HCT116 (cell line): ENCODE measurements at regions not wholly inside any gene's neighbourhood (a gene's known extent, or its start where the extent isn't known, plus 50 kb on each side); places are given as distances from the start of the nearest gene placed in this dataset.

ENCODE experiments used
- ATAC-seq: fragments of 200-7000 bp; cut with Tn5 transposase; 2 replicates; pipeline ENCODE4 v1.9.1; 2020; ENCODE audit warnings: mild to moderate bottlenecking, moderate library complexity
- BruUV-seq: library from RNA; stranded (reverse); fragments of 400-500 nt; replicated peaks from 2 replicates; lab custom pipeline; 2021; lab: Mats Ljungman, UMichigan
- CTCF ChIA-PET: fragments of 300-600 bp; sonication (Branson Sonifier 250); formaldehyde crosslinking; loops from one replicate; lab custom pipeline; 2021; ENCODE audit warnings: antibody characterized with exemption; lab: Charles Lee
- POLR2A ChIA-PET: fragments of 300-600, 350-600 bp; sonication (Branson Sonifier 250); formaldehyde crosslinking; loops from one replicate; lab custom pipeline; 2021; ENCODE audit warnings: antibody characterized with exemption; lab: Charles Lee
- RAD21 ChIA-PET, 2 experiments: fragments of 300-600 bp; sonication (Branson Sonifier 250); formaldehyde crosslinking; loops; one replicate each; lab custom pipeline; 2023; ENCODE audit warnings: low total read pairs in 2 of 2; ENCODE audit not compliant: uncharacterized antibody in 2 of 2, unreplicated experiment in 2 of 2, low non-redundant PET in 1 of 2; lab: Charles Lee
- DNase-seq: peaks from one replicate; pipeline ENCODE4 v3.0.0-alpha.2; 2010; ENCODE audit warnings: low read depth, low spot score
- H2AFZ ChIP-seq: fragments of 200-600 bp; shearing (Covaris generic), sonication (generic); 2 replicates; pipeline ENCODE4 v1.6.1; 2017; ENCODE audit warnings: low read depth, mixed run types, mixed read lengths, antibody characterized with exemption, low read length; ENCODE audit not compliant: poor library complexity, severe bottlenecking
- H3K27ac ChIP-seq: 2 replicates; pipeline ENCODE4 v1.5.1; 2012; ENCODE audit warnings: low read depth, low read length
- H3K27me3 ChIP-seq: fragments of 200-600 bp; sonication (generic); 2 replicates; pipeline ENCODE4 v1.6.1; 2016; ENCODE audit warnings: mixed run types, low read length, mixed read lengths; ENCODE audit not compliant: insufficient read depth
- H3K36me3 ChIP-seq, 2 experiments: fragments of 200-500 bp in 1 of 2; fragments of 200-600 bp in 1 of 2; sonication (Bioruptor generic) in 1 of 2; sonication (generic) in 1 of 2; 2 replicates each; pipeline versions ENCODE4 v1.5.1 to v1.6.1; 2014 to 2016; ENCODE audit warnings: low read length in 2 of 2, inconsistent platforms in 1 of 2, mixed read lengths in 1 of 2, mixed run types in 1 of 2; ENCODE audit not compliant: insufficient read depth in 2 of 2, control insufficient read depth in 1 of 2
- H3K4me1 ChIP-seq, 2 experiments: fragments of 200-600 bp in 1 of 2; sonication (generic) in 1 of 2; 2 replicates each; pipeline versions ENCODE4 v1.5.1 to v1.6.1; 2012 to 2017; ENCODE audit warnings: low read length in 2 of 2, inconsistent platforms in 1 of 2, mild to moderate bottlenecking in 1 of 2, mixed read lengths in 1 of 2, mixed run types in 1 of 2, moderate library complexity in 1 of 2; ENCODE audit not compliant: insufficient read depth in 2 of 2, control insufficient read depth in 1 of 2
- H3K4me2 ChIP-seq: fragments of 200-600 bp; sonication (generic); 2 replicates; pipeline ENCODE4 v1.6.1; 2017; ENCODE audit warnings: mixed run types, low read length, mixed read lengths
- H3K4me3 ChIP-seq, 2 experiments: fragments of 200-600 bp in 1 of 2; sonication (generic) in 1 of 2; replicated peaks in 1 of 2; 2 replicates each; pipeline ENCODE4 v1.5.1; 2011 to 2016; ENCODE audit warnings: low read length in 2 of 2, control low read depth in 1 of 2, low read depth in 1 of 2, mild to moderate bottlenecking in 1 of 2, mixed read lengths in 1 of 2, mixed run types in 1 of 2
- H3K79me2 ChIP-seq: fragments of 200-600 bp; sonication (generic); 2 replicates; pipeline ENCODE4 v1.6.1; 2017; ENCODE audit warnings: mild to moderate bottlenecking, mixed run types, low read length, moderate library complexity, mixed read lengths; ENCODE audit not compliant: insufficient read depth
- H3K9ac ChIP-seq: fragments of 200-600 bp; sonication (generic); 2 replicates; pipeline ENCODE4 v1.6.1; 2016; ENCODE audit warnings: low read length, mixed read lengths
- H3K9me2 ChIP-seq: fragments of 200-600 bp; sonication (generic), shearing (Covaris generic); 2 replicates; pipeline ENCODE4 v1.6.1; 2017; ENCODE audit warnings: mixed run types, mild to moderate bottlenecking, moderate library complexity; ENCODE audit not compliant: insufficient read depth
- H3K9me3 ChIP-seq, 2 experiments: fragments of 200-500 bp in 1 of 2; fragments of 200-600 bp in 1 of 2; sonication (Bioruptor generic) in 1 of 2; sonication (generic) in 1 of 2; 2 replicates each; pipeline ENCODE4 v1.6.1; 2014 to 2017; ENCODE audit warnings: low read length in 2 of 2, mixed read lengths in 2 of 2, inconsistent platforms in 1 of 2, low read depth in 1 of 2, mild to moderate bottlenecking in 1 of 2, mixed run types in 1 of 2, moderate library complexity in 1 of 2; ENCODE audit not compliant: control insufficient read depth in 1 of 2, insufficient read depth in 1 of 2
- H4K20me1 ChIP-seq: fragments of 200-600 bp; sonication (generic), shearing (Covaris generic); 2 replicates; pipeline ENCODE4 v1.6.1; 2017; ENCODE audit warnings: mixed run types, mild to moderate bottlenecking, moderate library complexity; ENCODE audit not compliant: insufficient read depth
- ATF3 ChIP-seq: IDR thresholded peaks from 2 replicates; pipeline ENCODE4 v1.6.1; 2012
- CBX3 ChIP-seq: IDR thresholded peaks from 2 replicates; pipeline ENCODE4 v1.6.1; 2012; ENCODE audit warnings: low read depth
- CEBPB ChIP-seq: IDR thresholded peaks from 2 replicates; pipeline ENCODE4 v1.6.1; 2012; ENCODE audit warnings: low read depth
- EGR1 ChIP-seq: IDR thresholded peaks from 2 replicates; pipeline ENCODE4 v1.6.1; 2012; ENCODE audit warnings: low read depth
- EZH2phosphoT487 ChIP-seq: fragments of 200-600 bp; IDR thresholded peaks from 2 replicates; pipeline ENCODE4 v1.6.1; 2018; ENCODE audit warnings: antibody characterized with exemption, borderline replicate concordance
- POLR2AphosphoS5 ChIP-seq: IDR thresholded peaks from 2 replicates; pipeline ENCODE4 v1.6.1; 2011; ENCODE audit warnings: mild to moderate bottlenecking, low read depth, low read length, moderate library complexity
- SRF ChIP-seq: IDR thresholded peaks from 2 replicates; pipeline ENCODE4 v1.6.1; 2012; ENCODE audit warnings: low read depth
- YY1 ChIP-seq: IDR thresholded peaks from 2 replicates; pipeline ENCODE4 v1.6.1; 2011; ENCODE audit warnings: low read length, low read depth, moderate library complexity, mild to moderate bottlenecking; ENCODE audit not compliant: insufficient replicate concordance; ENCODE audit errors: extremely low read depth
- ZNF274 ChIP-seq: fragments of 200-500 bp; sonication (Bioruptor generic); IDR thresholded peaks from 2 replicates; pipeline ENCODE4 v1.6.1; 2014; ENCODE audit warnings: mild to moderate bottlenecking, low read depth, low read length, inconsistent platforms
- intact Hi-C: fragments of 100-400 bp; cut with micrococcal nuclease; formaldehyde crosslinking; loops from 2 replicates; pipeline ENCODE4 v1.10.0; 2022
- TF ChIP-seq, protein P1 (sequence below), 3 experiments: fragments of 200-600 bp in 1 of 3; sonication (generic) in 1 of 3; IDR thresholded peaks in 2 of 3; conservative IDR thresholded peaks in 1 of 3; 2 replicates each; pipeline ENCODE4 v1.5.1; 2012 to 2017; ENCODE audit warnings: low read depth in 2 of 3, low read length in 2 of 3, antibody characterized with exemption in 1 of 3, borderline replicate concordance in 1 of 3, control low read depth in 1 of 3, mild to moderate bottlenecking in 1 of 3, mixed read lengths in 1 of 3, mixed run types in 1 of 3, moderate library complexity in 1 of 3; ENCODE audit not compliant: insufficient read depth in 1 of 3

DNA sequence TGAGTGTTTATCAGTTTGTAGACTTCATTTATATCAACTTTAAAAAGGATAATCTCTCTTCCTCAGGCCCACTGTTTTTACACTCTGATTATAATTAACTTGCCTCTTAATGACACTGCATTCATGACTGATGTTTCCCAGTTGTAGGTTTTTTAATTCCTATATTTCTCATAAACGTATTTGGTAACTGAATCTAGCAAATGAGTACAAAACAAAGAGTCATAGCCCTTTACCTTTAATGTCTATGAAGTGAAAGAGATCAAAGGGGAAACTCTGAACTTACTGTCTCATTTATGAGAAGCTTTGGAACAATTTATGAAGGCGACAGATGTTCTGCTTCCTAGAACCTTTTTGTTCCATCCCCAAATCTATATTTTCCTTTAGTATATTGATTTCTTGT is 56.6 kb upstream of the ABCA1 start (continued):
- TF ChIP-seq POLR2AphosphoS5, result no peak
- no peak for TF ChIP-seq SRF
- TF ChIP-seq, all 23 proteins: peak for 0

DNA sequence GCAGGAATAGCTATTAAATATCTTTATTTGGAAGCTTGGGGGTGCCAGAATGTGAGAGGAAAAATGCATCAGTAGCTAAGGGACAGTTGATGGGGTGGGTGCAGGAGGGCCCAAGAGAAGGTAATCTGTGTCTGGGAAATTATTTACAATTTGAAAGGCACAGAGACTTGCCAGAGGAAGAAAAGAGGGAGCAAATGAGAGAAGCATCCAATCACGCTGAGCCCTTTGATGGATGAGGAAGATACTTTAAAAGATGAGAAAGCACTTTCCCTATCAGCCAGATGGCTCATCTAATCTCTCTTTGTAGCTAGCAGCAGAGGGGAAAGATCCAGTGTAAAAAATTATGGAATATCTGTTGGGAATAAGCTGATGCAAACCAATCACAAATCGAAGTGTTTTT is 57.0 kb upstream of the ABCA1 start:
- H3K4me1 ChIP-seq, result no peaks in the 10 kb centered on the region
- no peaks in the 10 kb centered on the region for H4K20me1 ChIP-seq
- TF ChIP-seq ATF3 (no peak), EGR1 (no peak), CBX3 (no peak), YY1 (no peak), EZH2phosphoT487 (no peak), ZNF274 (no peak), CEBPB (no peak)
- TF ChIP-seq, protein P1, sequence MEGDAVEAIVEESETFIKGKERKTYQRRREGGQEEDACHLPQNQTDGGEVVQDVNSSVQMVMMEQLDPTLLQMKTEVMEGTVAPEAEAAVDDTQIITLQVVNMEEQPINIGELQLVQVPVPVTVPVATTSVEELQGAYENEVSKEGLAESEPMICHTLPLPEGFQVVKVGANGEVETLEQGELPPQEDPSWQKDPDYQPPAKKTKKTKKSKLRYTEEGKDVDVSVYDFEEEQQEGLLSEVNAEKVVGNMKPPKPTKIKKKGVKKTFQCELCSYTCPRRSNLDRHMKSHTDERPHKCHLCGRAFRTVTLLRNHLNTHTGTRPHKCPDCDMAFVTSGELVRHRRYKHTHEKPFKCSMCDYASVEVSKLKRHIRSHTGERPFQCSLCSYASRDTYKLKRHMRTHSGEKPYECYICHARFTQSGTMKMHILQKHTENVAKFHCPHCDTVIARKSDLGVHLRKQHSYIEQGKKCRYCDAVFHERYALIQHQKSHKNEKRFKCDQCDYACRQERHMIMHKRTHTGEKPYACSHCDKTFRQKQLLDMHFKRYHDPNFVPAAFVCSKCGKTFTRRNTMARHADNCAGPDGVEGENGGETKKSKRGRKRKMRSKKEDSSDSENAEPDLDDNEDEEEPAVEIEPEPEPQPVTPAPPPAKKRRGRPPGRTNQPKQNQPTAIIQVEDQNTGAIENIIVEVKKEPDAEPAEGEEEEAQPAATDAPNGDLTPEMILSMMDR (IDR thresholded peaks at IDR 0.05 in 2 of 3, conservative IDR thresholded peaks at IDR 0.05 in 1 of 3; ENCODE audit: borderline replicate concordance in 1 of 3, insufficient read depth in 1 of 3, low read depth in 2 of 3, low read length in 2 of 3), result no peak
- DNase-seq (no peak), ATAC-seq (no peak)
- H3K27me3 ChIP-seq, result no peaks in the 10 kb centered on the region
- H3K9me3 ChIP-seq, result no peaks in the 10 kb centered on the region
- no peaks in the 10 kb centered on the region for H3K79me2 ChIP-seq
- no peaks in the 10 kb centered on the region for H3K9me2 ChIP-seq
- ChIA-PET CTCF (no interaction called here), POLR2A (interaction anchor here (0.6 kb wide), 1 partner anchor 1566 kb away, joined by 6 read pairs; no protein-coding TSS in a partner anchor), RAD21 (interaction anchor here in 1 of 2 experiments (0.6 kb wide), 1 partner anchor 61 kb away, joined by 4 read pairs; no protein-coding TSS in a partner anchor)
- no peak overlapping the region for H3K4me3 ChIP-seq
- H3K4me2 ChIP-seq, result no peak overlapping the region
- no peaks in the 10 kb centered on the region for H3K36me3 ChIP-seq
- intact Hi-C loops, result no loop called here
- BruUV-seq, result no TSS peak
- no peak overlapping the region for H3K27ac ChIP-seq
- H2AFZ ChIP-seq, result no peak overlapping the region
- H3K9ac ChIP-seq, result no peak overlapping the region
